ENCODE measurements at regions not wholly inside any gene's neighbourhood (a gene's known extent, or its start where the extent isn't known, plus 50 kb on each side); places are given as distances from the start of the nearest gene placed in this dataset.

DNA sequence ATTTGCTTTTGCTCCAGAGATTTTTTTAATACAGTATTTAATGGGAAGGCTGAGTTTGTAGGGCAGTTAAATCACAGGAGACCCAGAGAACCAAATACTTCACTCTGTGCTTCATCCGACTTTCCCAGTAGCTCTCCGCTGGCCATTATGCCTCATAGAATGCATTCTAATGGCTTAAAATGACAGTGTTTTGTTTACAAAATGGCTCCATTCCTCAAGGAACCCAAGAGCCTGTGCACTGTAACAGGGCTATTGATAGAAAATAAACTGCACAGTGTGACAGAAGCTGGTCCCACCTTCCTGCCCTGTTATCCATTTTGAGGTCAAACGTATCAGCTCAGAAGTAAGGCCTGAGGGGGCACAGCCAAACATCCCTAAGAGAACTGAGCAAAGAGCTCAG, 136.5 kb downstream of the RAP2A start:
- no peak overlapping the region for H3K4me3 ChIP-seq (ENCODE audit: low read length in 3 of 3)
- no peak overlapping the region for H3K9ac ChIP-seq (ENCODE audit: low read depth in 1 of 3, low read length in 3 of 3)
- H3K4me1 ChIP-seq (ENCODE audit: control insufficient read depth in 3 of 3, insufficient read depth in 3 of 3, low read length in 3 of 3): peaks cover 0 to 10% (median 0%) of the 10 kb centered on the region in 3 donors
- H3K27me3 ChIP-seq (ENCODE audit: control insufficient read depth in 3 of 3, insufficient read depth in 3 of 3, low read length in 3 of 3): peaks cover 0 to 4% (median 0%) of the 10 kb centered on the region in 3 donors
- no peaks in the 10 kb centered on the region for H3K36me3 ChIP-seq (ENCODE audit: control insufficient read depth in 3 of 3, insufficient read depth in 3 of 3, low read length in 3 of 3)
- H3K27ac ChIP-seq (ENCODE audit: low read depth, low read length): no peak overlapping the region
- no peaks in the 10 kb centered on the region for H3K9me3 ChIP-seq (ENCODE audit: control insufficient read depth in 3 of 3, low read length in 3 of 3)

DNA sequence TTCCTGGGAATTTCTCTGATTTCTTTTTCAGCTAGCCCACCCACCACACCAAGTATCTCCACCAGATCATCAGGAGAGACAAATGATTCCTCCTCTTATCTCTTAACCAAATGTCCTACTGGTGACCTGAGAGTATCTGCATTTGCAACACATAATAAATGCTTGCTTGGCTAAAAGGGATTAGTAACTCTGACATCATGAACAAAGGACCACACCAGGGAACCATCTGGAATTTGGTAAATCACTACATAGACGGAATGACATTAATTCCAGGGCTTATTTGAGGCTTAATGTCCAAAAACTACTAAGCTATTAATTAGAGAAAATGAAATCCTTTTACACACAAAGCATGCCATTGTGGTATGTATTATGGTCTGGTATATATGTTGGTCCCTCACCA, 139.0 kb downstream of the RAP2A start:
- H3K27ac ChIP-seq (ENCODE audit: low read depth, low read length): no peak overlapping the region
- H3K9ac ChIP-seq (ENCODE audit: low read depth in 1 of 3, low read length in 3 of 3): no peak overlapping the region
- no peak overlapping the region for H3K4me3 ChIP-seq (ENCODE audit: low read length in 3 of 3)
- peaks cover 0 to 10% (median 0%) of the 10 kb centered on the region in 3 donors for H3K4me1 ChIP-seq (ENCODE audit: control insufficient read depth in 3 of 3, insufficient read depth in 3 of 3, low read length in 3 of 3)
- H3K36me3 ChIP-seq (ENCODE audit: control insufficient read depth in 3 of 3, insufficient read depth in 3 of 3, low read length in 3 of 3): no peaks in the 10 kb centered on the region
- peaks cover 0 to 4% (median 0%) of the 10 kb centered on the region in 3 donors for H3K27me3 ChIP-seq (ENCODE audit: control insufficient read depth in 3 of 3, insufficient read depth in 3 of 3, low read length in 3 of 3)
- no peaks in the 10 kb centered on the region for H3K9me3 ChIP-seq (ENCODE audit: control insufficient read depth in 3 of 3, low read length in 3 of 3)

DNA sequence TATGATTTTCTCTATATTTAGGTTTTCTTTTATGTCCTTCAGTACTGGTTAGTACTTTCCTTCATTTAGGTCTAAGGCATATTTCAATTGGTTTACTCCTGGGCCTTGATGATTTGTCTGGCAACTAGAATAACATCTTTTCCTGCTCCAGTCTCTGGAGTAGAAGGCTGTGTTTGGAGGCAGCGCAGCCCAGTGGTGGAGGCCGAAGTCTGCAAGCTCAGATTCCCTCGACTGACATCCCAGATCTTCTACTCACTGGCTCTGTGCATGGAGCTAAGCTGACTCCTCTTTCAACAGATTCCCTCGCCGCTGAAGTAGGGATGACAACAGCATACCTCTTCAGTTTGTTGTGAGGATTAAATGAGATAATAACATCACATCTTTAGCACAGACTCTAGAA, 141.0 kb downstream of the RAP2A start:
- no peak overlapping the region for H3K4me3 ChIP-seq (ENCODE audit: low read length in 3 of 3)
- H3K27me3 ChIP-seq (ENCODE audit: control insufficient read depth in 3 of 3, insufficient read depth in 3 of 3, low read length in 3 of 3): no peaks in the 10 kb centered on the region
- no peak overlapping the region for H3K9ac ChIP-seq (ENCODE audit: low read depth in 1 of 3, low read length in 3 of 3)
- no peaks in the 10 kb centered on the region for H3K9me3 ChIP-seq (ENCODE audit: control insufficient read depth in 3 of 3, low read length in 3 of 3)
- no peak overlapping the region for H3K27ac ChIP-seq (ENCODE audit: low read depth, low read length)
- H3K4me1 ChIP-seq (ENCODE audit: control insufficient read depth in 3 of 3, insufficient read depth in 3 of 3, low read length in 3 of 3): peaks cover 0 to under 1% (median 0%) of the 10 kb centered on the region in 3 donors
- H3K36me3 ChIP-seq (ENCODE audit: control insufficient read depth in 3 of 3, insufficient read depth in 3 of 3, low read length in 3 of 3): no peaks in the 10 kb centered on the region

DNA sequence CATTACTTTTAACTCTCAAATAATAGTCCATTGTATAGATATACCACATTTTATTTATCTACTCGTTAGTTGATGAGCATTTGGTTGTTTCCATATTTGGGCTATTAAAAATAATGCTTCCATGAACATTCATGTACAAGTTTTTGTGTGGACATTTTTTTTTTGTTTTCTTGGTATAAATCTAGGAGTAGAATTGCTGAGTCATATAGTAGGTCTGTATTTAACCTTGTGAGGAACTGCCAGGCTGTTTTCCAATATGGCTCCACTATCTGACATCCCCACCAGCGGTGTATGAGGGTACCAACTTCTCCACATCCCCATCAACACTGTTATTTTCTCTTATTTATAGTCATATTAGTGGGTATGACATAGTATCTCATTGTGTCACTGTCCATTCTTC, 143.1 kb downstream of the RAP2A start:
- no peak overlapping the region for H3K27ac ChIP-seq (ENCODE audit: low read depth, low read length)
- no peaks in the 10 kb centered on the region for H3K27me3 ChIP-seq (ENCODE audit: control insufficient read depth in 3 of 3, insufficient read depth in 3 of 3, low read length in 3 of 3)
- no peaks in the 10 kb centered on the region for H3K9me3 ChIP-seq (ENCODE audit: control insufficient read depth in 3 of 3, low read length in 3 of 3)
- no peak overlapping the region for H3K4me3 ChIP-seq (ENCODE audit: low read length in 3 of 3)
- no peaks in the 10 kb centered on the region for H3K4me1 ChIP-seq (ENCODE audit: control insufficient read depth in 3 of 3, insufficient read depth in 3 of 3, low read length in 3 of 3)
- no peak overlapping the region for H3K9ac ChIP-seq (ENCODE audit: low read depth in 1 of 3, low read length in 3 of 3)
- no peaks in the 10 kb centered on the region for H3K36me3 ChIP-seq (ENCODE audit: control insufficient read depth in 3 of 3, insufficient read depth in 3 of 3, low read length in 3 of 3)

DNA sequence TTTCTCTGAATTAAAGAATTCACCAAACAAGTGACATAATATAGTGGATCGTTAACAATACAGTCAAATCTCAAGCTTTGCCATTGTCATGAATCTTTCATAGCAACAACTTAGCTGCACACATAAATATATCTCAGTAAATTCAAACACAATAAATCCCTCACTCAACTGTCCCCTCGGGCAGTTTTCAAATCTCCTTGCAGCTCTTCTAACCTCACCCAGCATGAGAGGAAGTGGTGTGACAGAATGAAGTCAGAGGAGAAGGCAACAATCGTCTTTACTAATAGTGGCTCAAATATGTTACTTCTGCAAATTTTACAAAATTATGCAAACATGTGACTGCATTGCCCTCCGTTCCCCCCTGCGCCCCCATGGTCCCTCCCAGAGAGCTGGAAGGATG, 148.2 kb downstream of the RAP2A start:
- Histone ChIP-seq H3K4me3 (ENCODE audit: low read length in 3 of 3) (no peak overlapping the region), H3K27ac (ENCODE audit: low read depth, low read length) (no peak overlapping the region), H3K4me1 (ENCODE audit: control insufficient read depth in 3 of 3, insufficient read depth in 3 of 3, low read length in 3 of 3) (no peaks in the 10 kb centered on the region), H3K36me3 (ENCODE audit: control insufficient read depth in 3 of 3, insufficient read depth in 3 of 3, low read length in 3 of 3) (no peaks in the 10 kb centered on the region), H3K9me3 (ENCODE audit: control insufficient read depth in 3 of 3, low read length in 3 of 3) (no peaks in the 10 kb centered on the region), H3K9ac (ENCODE audit: low read depth in 1 of 3, low read length in 3 of 3) (no peak overlapping the region), H3K27me3 (ENCODE audit: control insufficient read depth in 3 of 3, insufficient read depth in 3 of 3, low read length in 3 of 3) (no peaks in the 10 kb centered on the region)

DNA sequence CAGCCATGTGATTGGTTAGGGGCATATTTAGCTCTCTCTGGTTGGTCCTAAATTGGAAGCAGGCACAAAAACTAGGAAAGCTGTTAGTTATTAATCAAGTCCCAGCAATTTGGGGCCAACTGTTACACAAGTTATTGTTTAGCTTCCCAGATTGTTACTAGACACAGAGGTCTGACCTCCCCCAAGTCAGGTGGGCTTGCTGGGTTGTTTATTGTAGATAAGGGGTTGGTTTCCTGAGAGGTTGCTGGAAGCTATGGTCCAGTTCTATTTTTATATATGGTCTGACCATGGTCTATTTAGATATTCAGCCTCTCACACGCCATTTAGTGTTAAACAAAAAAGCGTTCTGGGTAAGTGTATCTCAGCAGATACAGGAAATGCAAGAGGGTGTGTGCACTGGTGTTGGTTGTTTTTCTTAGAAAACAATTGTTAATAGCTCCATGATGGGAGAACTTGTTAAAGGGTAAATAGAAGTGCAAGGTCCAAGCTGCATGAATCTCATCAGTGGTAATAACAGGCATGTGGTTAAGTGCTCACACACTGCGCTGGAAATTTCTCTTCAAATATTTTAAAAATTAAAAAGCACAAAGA, 150.0 kb downstream of the RAP2A start:
- Histone ChIP-seq H3K27ac (ENCODE audit: low read depth, low read length) (no peak overlapping the region), H3K9me3 (ENCODE audit: control insufficient read depth in 3 of 3, low read length in 3 of 3) (no peaks in the 10 kb centered on the region), H3K9ac (ENCODE audit: low read depth in 1 of 3, low read length in 3 of 3) (no peak overlapping the region), H3K4me1 (ENCODE audit: control insufficient read depth in 3 of 3, insufficient read depth in 3 of 3, low read length in 3 of 3) (no peaks in the 10 kb centered on the region), H3K36me3 (ENCODE audit: control insufficient read depth in 3 of 3, insufficient read depth in 3 of 3, low read length in 3 of 3) (no peaks in the 10 kb centered on the region), H3K27me3 (ENCODE audit: control insufficient read depth in 3 of 3, insufficient read depth in 3 of 3, low read length in 3 of 3) (no peaks in the 10 kb centered on the region), H3K4me3 (ENCODE audit: low read length in 3 of 3) (no peak overlapping the region)

DNA sequence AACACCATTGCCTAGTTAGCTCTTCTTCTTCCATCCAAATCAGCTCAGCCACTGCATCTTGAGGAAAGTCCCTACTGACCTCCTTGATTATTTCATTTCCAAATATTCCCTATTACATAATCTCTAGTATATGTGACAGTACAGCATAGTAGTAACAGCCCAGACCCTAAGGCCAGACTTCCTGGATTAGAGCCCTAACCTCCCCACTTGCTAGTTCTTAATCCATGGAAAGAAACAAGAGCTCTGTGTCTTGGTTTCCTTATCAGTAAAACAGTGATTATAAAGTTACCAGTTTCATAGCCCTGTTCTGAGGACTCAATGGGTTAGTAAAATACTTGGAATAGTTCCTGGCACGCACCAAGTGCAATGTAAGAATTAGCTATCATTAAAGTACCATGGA, 153.0 kb downstream of the RAP2A start:
- Histone ChIP-seq H3K36me3 (ENCODE audit: control insufficient read depth in 3 of 3, insufficient read depth in 3 of 3, low read length in 3 of 3) (no peaks in the 10 kb centered on the region), H3K9me3 (ENCODE audit: control insufficient read depth in 3 of 3, low read length in 3 of 3) (no peaks in the 10 kb centered on the region), H3K27me3 (ENCODE audit: control insufficient read depth in 3 of 3, insufficient read depth in 3 of 3, low read length in 3 of 3) (no peaks in the 10 kb centered on the region)

DNA sequence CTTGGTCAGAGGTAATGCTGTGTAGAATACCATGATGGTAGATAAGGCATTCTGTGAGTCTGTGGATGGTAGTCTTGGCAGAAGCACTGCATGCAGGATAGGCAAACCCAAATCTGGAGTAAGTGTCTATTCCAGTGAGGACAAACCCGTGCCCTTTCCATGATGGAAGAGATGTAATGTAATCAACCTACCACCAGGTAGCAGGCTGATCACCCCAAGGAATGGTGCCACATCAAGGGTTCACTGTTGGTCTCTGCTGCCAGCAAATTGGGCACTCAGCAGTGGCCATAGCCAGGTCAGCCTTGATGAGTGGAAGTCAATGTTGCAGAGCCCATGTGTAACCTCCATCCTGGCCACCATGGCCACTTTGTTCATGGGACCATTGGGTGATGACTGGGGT, 155.0 kb downstream of the RAP2A start:
- H3K9ac ChIP-seq (ENCODE audit: low read depth in 1 of 3, low read length in 3 of 3): no peak overlapping the region
- H3K36me3 ChIP-seq (ENCODE audit: control insufficient read depth in 3 of 3, insufficient read depth in 3 of 3, low read length in 3 of 3): no peaks in the 10 kb centered on the region

More for the DNA sequence above, 153.0 kb downstream of the RAP2A start:
- H3K9ac ChIP-seq (ENCODE audit: low read depth in 1 of 3, low read length in 3 of 3): no peak overlapping the region
- H3K27ac ChIP-seq (ENCODE audit: low read depth, low read length): no peak overlapping the region
- H3K4me1 ChIP-seq (ENCODE audit: control insufficient read depth in 3 of 3, insufficient read depth in 3 of 3, low read length in 3 of 3): no peaks in the 10 kb centered on the region
- H3K4me3 ChIP-seq (ENCODE audit: low read length in 3 of 3): no peak overlapping the region

DNA sequence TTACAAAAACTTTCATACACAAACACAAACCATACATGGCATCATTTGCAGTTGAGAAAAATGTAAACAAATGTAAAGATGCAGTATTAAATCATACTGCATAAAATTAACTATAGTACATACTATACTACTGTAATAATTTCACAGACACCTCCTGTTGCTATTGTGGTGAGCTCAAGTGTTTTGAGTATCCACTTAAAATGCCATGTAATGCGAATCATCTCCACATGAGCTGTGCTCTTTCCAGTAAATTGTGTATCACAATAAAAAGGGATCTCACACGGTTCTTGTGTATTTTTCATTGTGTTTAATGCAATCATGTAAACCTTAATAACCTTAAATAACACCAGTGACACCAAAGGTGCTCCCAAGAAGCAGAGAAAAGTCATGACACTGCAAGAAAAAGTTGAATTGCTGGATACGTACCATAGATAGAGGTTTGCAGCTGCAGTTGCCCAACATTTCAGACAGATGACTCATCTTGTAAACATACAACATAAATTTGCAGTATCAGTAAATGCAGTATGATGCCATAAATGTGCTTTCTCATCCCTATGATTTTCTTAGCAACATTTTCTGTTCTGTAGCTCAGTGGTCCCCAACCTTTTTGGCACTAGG, 166.6 kb downstream of the RAP2A start:
- Histone ChIP-seq H3K4me1 (ENCODE audit: control insufficient read depth in 3 of 3, insufficient read depth in 3 of 3, low read length in 3 of 3) (no peaks in the 10 kb centered on the region), H3K36me3 (ENCODE audit: control insufficient read depth in 3 of 3, insufficient read depth in 3 of 3, low read length in 3 of 3) (no peaks in the 10 kb centered on the region), H3K9me3 (ENCODE audit: control insufficient read depth in 3 of 3, low read length in 3 of 3) (peaks cover 0 to 2% (median 0%) of the 10 kb centered on the region in 3 donors), H3K27ac (ENCODE audit: low read depth, low read length) (no peak overlapping the region), H3K4me3 (ENCODE audit: low read length in 3 of 3) (no peak overlapping the region), H3K27me3 (ENCODE audit: control insufficient read depth in 3 of 3, insufficient read depth in 3 of 3, low read length in 3 of 3) (no peaks in the 10 kb centered on the region), H3K9ac (ENCODE audit: low read depth in 1 of 3, low read length in 3 of 3) (no peak overlapping the region)

More for the DNA sequence above, 155.0 kb downstream of the RAP2A start:
- no peaks in the 10 kb centered on the region for H3K27me3 ChIP-seq (ENCODE audit: control insufficient read depth in 3 of 3, insufficient read depth in 3 of 3, low read length in 3 of 3)
- H3K27ac ChIP-seq (ENCODE audit: low read depth, low read length): no peak overlapping the region
- no peak overlapping the region for H3K4me3 ChIP-seq (ENCODE audit: low read length in 3 of 3)
- H3K4me1 ChIP-seq (ENCODE audit: control insufficient read depth in 3 of 3, insufficient read depth in 3 of 3, low read length in 3 of 3): no peaks in the 10 kb centered on the region
- no peaks in the 10 kb centered on the region for H3K9me3 ChIP-seq (ENCODE audit: control insufficient read depth in 3 of 3, low read length in 3 of 3)

DNA sequence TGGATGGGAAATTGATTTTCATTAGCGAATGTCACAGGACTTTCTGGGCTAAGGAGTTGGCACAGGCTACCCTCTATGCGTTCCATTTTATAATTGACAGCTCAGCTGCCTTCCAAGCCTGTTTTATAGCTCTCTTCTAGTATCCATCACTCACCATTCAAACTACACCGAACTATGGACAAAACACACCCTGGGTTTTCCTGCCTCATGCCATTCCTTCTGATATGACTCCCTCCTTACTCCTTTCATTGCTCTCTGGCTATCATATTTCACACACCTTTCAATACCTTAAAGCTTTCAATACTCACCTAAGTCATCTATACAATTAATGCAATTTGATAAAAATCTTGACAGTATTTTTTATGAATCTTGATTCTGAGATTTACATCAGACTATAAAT, 181.3 kb downstream of the RAP2A start:
- Histone ChIP-seq H3K27ac (ENCODE audit: low read depth, low read length) (no peak overlapping the region), H3K9me3 (ENCODE audit: control insufficient read depth in 3 of 3, low read length in 3 of 3) (no peaks in the 10 kb centered on the region), H3K36me3 (ENCODE audit: control insufficient read depth in 3 of 3, insufficient read depth in 3 of 3, low read length in 3 of 3) (no peaks in the 10 kb centered on the region), H3K27me3 (ENCODE audit: control insufficient read depth in 3 of 3, insufficient read depth in 3 of 3, low read length in 3 of 3) (no peaks in the 10 kb centered on the region), H3K4me3 (ENCODE audit: low read length in 3 of 3) (no peak overlapping the region), H3K4me1 (ENCODE audit: control insufficient read depth in 3 of 3, insufficient read depth in 3 of 3, low read length in 3 of 3) (no peaks in the 10 kb centered on the region), H3K9ac (ENCODE audit: low read depth in 1 of 3, low read length in 3 of 3) (no peak overlapping the region)

Data from skeletal muscle tissue (tissue), 3 donors.